Vagina (tissue), 2 donors: ENCODE measurements at regions not wholly inside any gene's neighbourhood (a gene's known extent, or its start where the extent isn't known, plus 50 kb on each side); places are given as distances from the start of the nearest gene placed in this dataset.

ENCODE experiments used
- DNase-seq, 2 donors: peaks; one replicate each; pipeline ENCODE4 v3.0.0-alpha.2; 2017; ENCODE audit errors: extremely low spot score in 2 of 2
- H3K27ac ChIP-seq: fragments of 200-600 bp; sonication (generic); one replicate; pipeline ENCODE4 v1.5.1; 2019
- H3K27me3 ChIP-seq: fragments of 200-600 bp; sonication (generic); one replicate; pipeline ENCODE4 v1.5.1; 2019
- H3K36me3 ChIP-seq, 2 donors: fragments of 200-600 bp; sonication (generic); one replicate each; pipeline ENCODE4 v1.5.1; 2017 to 2019
- H3K4me1 ChIP-seq: fragments of 200-600 bp; sonication (generic); one replicate; pipeline ENCODE4 v1.5.1; 2019
- H3K4me3 ChIP-seq, 2 donors: fragments of 200-600 bp; sonication (generic); 1 replicate in 1 of 2; 2 replicates in 1 of 2; pipeline ENCODE4 v1.5.1; 2016 to 2019
- H3K9me3 ChIP-seq: fragments of 200-600 bp; sonication (generic); one replicate; pipeline ENCODE4 v1.5.1; 2019
- POLR2A ChIP-seq, 2 donors: fragments of 450-650 bp; IDR thresholded peaks; one replicate each; pipeline ENCODE4 v1.6.1; 2017; ENCODE audit warnings: antibody characterized with exemption in 2 of 2, mild to moderate bottlenecking in 2 of 2, moderate library complexity in 2 of 2
- POLR2AphosphoS5 ChIP-seq, 2 donors: sonication (generic); formaldehyde crosslinking; IDR thresholded peaks; one replicate each; pipeline ENCODE4 v1.9.0; 2017; ENCODE audit warnings: antibody characterized with exemption in 2 of 2, mild to moderate bottlenecking in 2 of 2, low read depth in 1 of 2; ENCODE audit not compliant: insufficient read depth in 1 of 2
- intact Hi-C: fragments of 100-400 bp; cut with DNase I; formaldehyde crosslinking; loops from one replicate; pipeline ENCODE4 v1.15.1; 2023
- TF ChIP-seq, protein P1 (sequence below), 3 experiments: fragments of 450-650 bp in 2 of 3; fragments of 200-600 bp in 1 of 3; sonication (generic) in 1 of 3; IDR thresholded peaks; one replicate each; pipeline ENCODE4 v1.5.1; 2017 to 2019; ENCODE audit warnings: antibody characterized with exemption in 3 of 3, mild to moderate bottlenecking in 2 of 3, moderate library complexity in 2 of 3

- TF ChIP-seq POLR2AphosphoS5 (IDR thresholded peaks at IDR 0.05; ENCODE audit: insufficient read depth in 1 of 2, low read depth in 1 of 2): no peak
- TF ChIP-seq, protein P1, sequence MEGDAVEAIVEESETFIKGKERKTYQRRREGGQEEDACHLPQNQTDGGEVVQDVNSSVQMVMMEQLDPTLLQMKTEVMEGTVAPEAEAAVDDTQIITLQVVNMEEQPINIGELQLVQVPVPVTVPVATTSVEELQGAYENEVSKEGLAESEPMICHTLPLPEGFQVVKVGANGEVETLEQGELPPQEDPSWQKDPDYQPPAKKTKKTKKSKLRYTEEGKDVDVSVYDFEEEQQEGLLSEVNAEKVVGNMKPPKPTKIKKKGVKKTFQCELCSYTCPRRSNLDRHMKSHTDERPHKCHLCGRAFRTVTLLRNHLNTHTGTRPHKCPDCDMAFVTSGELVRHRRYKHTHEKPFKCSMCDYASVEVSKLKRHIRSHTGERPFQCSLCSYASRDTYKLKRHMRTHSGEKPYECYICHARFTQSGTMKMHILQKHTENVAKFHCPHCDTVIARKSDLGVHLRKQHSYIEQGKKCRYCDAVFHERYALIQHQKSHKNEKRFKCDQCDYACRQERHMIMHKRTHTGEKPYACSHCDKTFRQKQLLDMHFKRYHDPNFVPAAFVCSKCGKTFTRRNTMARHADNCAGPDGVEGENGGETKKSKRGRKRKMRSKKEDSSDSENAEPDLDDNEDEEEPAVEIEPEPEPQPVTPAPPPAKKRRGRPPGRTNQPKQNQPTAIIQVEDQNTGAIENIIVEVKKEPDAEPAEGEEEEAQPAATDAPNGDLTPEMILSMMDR (IDR thresholded peaks at IDR 0.05): no peak
- TF ChIP-seq POLR2A (IDR thresholded peaks at IDR 0.05): no peak
- no peaks in the 10 kb centered on the region for H3K27me3 ChIP-seq
- H3K4me3 ChIP-seq: no peak overlapping the region
- H3K36me3 ChIP-seq: no peaks in the 10 kb centered on the region
- no peaks in the 10 kb centered on the region for H3K4me1 ChIP-seq
- intact Hi-C loops: no loop called here
- no peaks in the 10 kb centered on the region for H3K9me3 ChIP-seq
- no peak overlapping the region for H3K27ac ChIP-seq
- DNase-seq: no peak
Measured at GRCh38 chr12:60714141-60714900, 1118.5 kb downstream of the SLC16A7 start.

DNA sequence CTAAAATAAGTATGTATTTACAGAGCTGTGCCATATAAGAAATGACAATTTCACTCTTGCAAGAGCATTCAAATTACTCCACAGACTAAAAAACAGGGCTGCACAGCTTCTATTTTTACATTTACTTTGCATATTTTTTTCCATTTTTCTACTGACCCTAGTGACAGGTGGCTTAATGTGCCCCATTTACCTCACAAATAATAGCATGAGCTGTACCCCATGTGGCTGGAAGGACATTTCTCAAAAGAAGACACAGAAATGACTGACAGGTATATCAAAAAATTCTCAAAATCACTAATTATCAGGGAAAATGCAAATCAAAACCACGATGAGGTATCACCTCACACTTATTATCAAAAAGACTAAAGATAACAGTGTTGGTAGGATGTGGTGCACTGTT, 1128.6 kb downstream of the SLC16A7 start:
- Histone ChIP-seq H3K9me3 (no peaks in the 10 kb centered on the region), H3K36me3 (no peaks in the 10 kb centered on the region), H3K4me1 (no peaks in the 10 kb centered on the region), H3K27me3 (no peaks in the 10 kb centered on the region), H3K4me3 (no peak overlapping the region), H3K27ac (no peak overlapping the region)
- intact Hi-C loops: no loop called here
- no peak for DNase-seq
- no peak for TF ChIP-seq POLR2A (IDR thresholded peaks at IDR 0.05)
- TF ChIP-seq POLR2AphosphoS5 (IDR thresholded peaks at IDR 0.05; ENCODE audit: insufficient read depth in 1 of 2, low read depth in 1 of 2): no peak
- TF ChIP-seq, protein P1 (IDR thresholded peaks at IDR 0.05): no peak

- TF ChIP-seq POLR2AphosphoS5 (IDR thresholded peaks at IDR 0.05; ENCODE audit: insufficient read depth in 1 of 2, low read depth in 1 of 2): no peak
- TF ChIP-seq, protein P1 (IDR thresholded peaks at IDR 0.05): no peak
- TF ChIP-seq POLR2A (IDR thresholded peaks at IDR 0.05): no peak
- Histone ChIP-seq H3K27ac (no peak overlapping the region), H3K4me1 (no peaks in the 10 kb centered on the region), H3K9me3 (no peaks in the 10 kb centered on the region), H3K36me3 (no peaks in the 10 kb centered on the region), H3K27me3 (no peaks in the 10 kb centered on the region), H3K4me3 (no peak overlapping the region)
- intact Hi-C loops: no loop called here
- no peak for DNase-seq
Measured at GRCh38 chr12:60724984-60725383, 1129.2 kb downstream of the SLC16A7 start.

GRCh38 chr12:60752589-60752988, 1156.8 kb downstream of the SLC16A7 start:
- no peaks in the 10 kb centered on the region for H3K4me1 ChIP-seq
- no peaks in the 10 kb centered on the region for H3K9me3 ChIP-seq
- TF ChIP-seq, protein P1 (IDR thresholded peaks at IDR 0.05): no peak
- TF ChIP-seq POLR2AphosphoS5 (IDR thresholded peaks at IDR 0.05; ENCODE audit: insufficient read depth in 1 of 2, low read depth in 1 of 2) (no peak), POLR2A (IDR thresholded peaks at IDR 0.05) (no peak)
- H3K27ac ChIP-seq: no peak overlapping the region
- intact Hi-C loops: no loop called here
- H3K36me3 ChIP-seq: no peaks in the 10 kb centered on the region
- no peak overlapping the region for H3K4me3 ChIP-seq
- no peak for DNase-seq
- no peaks in the 10 kb centered on the region for H3K27me3 ChIP-seq

GRCh38 chr12:60758224-60758623, 1162.4 kb downstream of the SLC16A7 start:
- Histone ChIP-seq H3K27ac (no peak overlapping the region), H3K9me3 (no peaks in the 10 kb centered on the region), H3K27me3 (no peaks in the 10 kb centered on the region), H3K4me3 (no peak overlapping the region), H3K36me3 (no peaks in the 10 kb centered on the region), H3K4me1 (no peaks in the 10 kb centered on the region)
- no peak for DNase-seq
- TF ChIP-seq POLR2A (IDR thresholded peaks at IDR 0.05) (no peak), POLR2AphosphoS5 (IDR thresholded peaks at IDR 0.05; ENCODE audit: insufficient read depth in 1 of 2, low read depth in 1 of 2) (no peak)
- intact Hi-C loops: no loop called here
